Stimulated activated CD8-positive, alpha-beta memory T cell treated with anti-CD3 and anti-CD28 coated beads, Interleukin-7, amount 100 ng/mL, for 1 hour (primary cell): ENCODE measurements at regions not wholly inside any gene's neighbourhood (a gene's known extent, or its start where the extent isn't known, plus 50 kb on each side); places are given as distances from the start of the nearest gene placed in this dataset.

Experiments used
- DNase-seq, 2 donors: peaks; one replicate each; pipeline ENCODE4 v3.0.0-alpha.2; 2020; ENCODE audit warnings: low read depth in 2 of 2

DNA sequence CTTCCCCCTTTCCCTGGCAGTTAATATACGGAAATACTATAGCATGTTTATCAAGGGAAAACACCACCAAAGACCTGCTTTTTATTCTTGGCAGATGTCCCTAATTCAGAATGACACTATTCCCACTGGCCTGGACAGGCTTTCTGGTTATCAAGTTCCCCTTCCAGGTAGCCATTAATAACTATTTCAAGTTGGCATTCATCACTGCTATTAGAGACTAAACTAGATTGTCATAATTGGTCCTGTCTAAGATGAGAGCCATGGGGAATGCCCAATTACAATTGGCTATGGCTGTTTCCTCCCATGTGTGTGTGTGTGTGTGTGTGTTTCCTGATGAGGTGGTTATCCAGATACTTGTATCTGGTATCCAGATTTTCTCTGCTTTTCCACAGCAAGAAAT, 608.1 kb downstream of the SQOR start:
- no peak for DNase-seq

DNA sequence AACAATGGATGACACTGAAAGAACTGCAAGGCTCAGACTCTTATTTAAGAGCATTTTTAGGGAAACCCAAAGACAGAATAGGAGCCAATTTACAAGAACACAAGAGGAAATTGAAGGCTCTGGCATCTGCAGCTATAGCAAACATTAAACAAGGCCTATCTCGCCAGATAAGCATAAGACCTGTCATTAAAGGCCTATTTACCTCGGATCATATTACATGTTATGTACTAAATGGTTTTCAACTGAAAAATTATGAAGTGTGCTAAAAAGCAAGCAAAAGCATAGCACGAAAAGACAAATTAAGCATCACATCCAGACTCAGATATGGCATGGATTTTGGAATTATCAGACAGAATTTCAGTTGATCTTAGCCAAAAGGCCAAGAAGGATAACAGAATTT, 617.1 kb downstream of the SQOR start:
- no peak for DNase-seq

DNA sequence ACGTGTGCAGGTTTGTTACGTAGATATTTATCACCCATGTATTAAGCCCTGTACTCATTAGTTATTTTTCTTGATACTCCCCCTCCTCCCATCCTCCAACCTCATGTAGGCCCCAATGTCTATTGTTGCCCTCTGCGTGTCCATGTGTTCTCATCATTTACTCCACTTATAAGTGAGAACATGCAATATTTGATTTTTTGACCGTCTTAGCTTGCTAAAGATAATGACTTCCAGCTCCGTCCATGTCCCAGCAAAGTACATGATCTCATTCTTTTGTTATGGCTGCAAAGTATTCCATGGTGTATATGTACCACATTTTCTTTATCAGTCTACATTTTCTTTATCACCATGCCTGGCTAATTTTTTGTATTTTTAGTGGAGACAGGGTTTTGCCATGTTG, 623.2 kb downstream of the SQOR start:
- DNase-seq: no peak

- no peak for DNase-seq
These were observed 626.1 kb downstream of the SQOR start for GRCh38 chr15:46260937-46261336.

GRCh38 chr15:46265664-46266347, 631.0 kb downstream of the SQOR start:
- no peak for DNase-seq

GRCh38 chr15:46266661-46267060, 631.8 kb downstream of the SQOR start:
- DNase-seq: no peak

DNA sequence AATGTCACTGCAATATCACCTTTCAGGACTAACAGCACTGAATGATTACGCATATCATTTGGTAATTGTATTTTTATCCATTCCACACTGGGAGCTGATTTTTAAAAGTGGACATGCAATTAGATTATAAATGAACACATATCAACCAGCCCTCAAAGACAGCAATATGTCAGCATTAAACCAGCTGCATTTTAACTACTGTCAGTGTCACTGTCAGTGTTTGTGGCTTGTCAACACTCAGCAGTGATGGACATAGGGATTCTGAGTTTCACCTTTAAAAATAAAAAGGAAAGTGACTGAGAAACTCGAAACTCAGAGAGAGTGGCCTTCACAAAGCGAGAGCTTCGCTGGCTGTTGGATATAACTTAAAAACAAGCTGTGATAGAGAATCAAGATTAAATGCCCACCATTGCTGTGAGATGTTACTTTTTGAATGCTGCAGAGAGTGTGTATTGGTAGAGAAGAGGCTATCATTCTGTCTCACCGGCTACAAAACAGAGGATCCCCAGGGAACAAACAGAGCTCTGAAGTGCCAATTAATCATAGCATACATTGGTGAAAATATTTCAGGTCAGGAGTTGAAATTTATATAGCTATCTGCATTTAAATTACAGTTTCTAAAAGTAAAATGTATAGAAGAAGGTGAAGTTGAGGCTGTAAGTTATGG, 635.8 kb downstream of the SQOR start:
- DNase-seq: no peak

- no peak for DNase-seq
These were observed 640.9 kb downstream of the SQOR start for GRCh38 chr15:46275701-46276100.

DNA sequence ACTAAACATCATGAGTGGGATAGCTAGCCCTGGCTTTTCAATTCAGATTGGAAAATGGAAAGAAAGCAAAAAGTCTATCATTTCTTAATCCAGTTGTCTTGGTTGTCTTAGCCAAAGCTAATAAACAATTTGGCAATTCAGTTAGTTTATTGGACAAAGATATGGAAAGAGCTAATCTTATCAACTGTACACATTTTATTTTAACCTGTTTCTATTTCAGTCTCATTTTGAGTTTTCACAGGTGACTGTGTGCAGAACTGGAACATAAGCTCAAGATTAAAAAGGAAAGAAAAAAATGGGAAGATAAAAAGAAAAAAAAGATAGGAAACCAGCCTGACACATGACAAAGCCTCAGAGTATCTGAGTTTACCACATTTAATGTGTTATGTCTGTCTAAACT, 642.6 kb downstream of the SQOR start:
- DNase-seq: no peak

GRCh38 chr15:46278062-46278461, 643.2 kb downstream of the SQOR start:
- DNase-seq: no peak

DNA sequence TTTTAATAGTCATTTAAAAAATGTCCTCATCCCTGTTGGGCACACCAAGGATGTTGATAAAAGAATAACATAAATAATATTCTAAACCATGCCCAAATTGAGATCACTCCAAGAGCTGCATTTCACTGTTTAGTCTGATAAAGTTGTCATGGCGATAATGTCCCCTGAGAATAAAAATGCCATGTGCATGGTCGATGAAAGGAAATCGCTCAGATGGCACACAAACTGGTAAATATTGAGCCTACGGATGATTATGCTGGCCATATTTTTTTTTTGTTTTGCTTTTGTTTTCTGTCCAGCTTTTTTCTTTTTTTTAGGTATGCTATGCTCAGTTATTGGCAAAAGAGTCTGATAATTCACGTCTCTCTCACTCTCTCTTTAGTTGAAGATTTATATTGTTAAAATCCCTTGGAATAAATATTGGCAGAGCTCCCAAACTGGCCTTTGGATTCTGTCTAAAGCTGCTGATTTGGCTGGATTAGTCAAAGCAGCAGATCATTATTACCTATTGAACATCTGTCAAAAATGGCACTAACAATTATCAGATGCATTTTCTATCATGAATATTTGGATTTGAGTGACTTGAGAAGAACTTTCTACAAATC, 643.8 kb downstream of the SQOR start:
- no peak for DNase-seq

DNA sequence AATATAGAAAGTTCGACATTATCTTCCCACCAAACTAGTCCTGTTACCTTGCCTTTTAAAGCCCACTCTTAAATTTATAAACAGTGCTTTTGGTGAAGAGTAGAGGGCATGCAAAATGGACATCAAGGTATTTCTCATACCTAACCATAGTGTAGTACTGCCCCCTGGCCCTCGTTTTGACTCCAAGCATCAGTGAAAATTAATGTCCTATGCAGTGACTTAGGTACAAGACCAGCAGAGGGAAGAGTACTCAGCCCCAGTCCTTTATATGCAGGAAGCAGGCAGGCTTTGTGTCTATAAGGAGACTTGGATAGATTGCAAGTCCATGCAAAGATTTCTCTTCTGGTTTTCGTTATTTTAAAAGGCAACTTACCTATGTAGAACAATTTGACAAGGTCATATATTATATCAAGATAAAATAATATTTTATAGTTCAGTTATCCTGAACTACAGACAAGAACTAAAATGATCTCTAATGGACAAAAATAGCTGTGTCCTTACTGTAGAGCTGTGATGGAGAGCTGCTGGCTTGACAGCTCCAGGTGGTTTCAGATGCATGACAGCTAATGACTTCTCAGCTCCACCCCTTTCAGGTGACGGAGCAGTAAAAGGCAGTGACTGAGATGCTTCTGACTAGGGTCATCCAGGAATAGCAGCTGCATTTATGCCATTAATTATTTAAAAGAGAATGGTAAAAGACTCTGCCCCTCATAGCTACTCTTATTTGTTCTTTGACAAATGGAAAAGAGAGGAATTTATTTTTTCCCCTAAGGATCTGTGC, 646.1 kb downstream of the SQOR start:
- DNase-seq: no peak

DNA sequence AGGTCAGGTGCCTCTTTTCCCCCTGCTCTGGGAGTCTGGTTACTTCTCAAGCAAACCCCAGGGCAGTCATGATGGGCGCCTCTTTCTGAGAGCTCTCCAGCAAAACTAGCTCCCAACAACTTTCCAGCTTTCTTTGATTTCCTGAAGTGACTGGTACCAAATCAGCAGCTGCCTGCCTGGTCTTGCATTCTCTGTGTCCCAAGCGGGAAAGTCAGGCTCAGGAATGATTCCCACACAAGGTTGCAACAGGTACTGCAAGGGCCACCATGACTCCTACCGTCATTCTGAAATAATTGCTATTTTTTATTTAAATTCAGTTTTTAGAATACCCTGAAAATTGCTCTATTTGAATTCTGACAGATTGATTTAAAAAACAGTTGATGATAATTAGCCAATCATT, 658.7 kb downstream of the SQOR start:
- DNase-seq: no peak

- no peak for DNase-seq
These were observed 661.2 kb downstream of the SQOR start for GRCh38 chr15:46296002-46296401.

DNA sequence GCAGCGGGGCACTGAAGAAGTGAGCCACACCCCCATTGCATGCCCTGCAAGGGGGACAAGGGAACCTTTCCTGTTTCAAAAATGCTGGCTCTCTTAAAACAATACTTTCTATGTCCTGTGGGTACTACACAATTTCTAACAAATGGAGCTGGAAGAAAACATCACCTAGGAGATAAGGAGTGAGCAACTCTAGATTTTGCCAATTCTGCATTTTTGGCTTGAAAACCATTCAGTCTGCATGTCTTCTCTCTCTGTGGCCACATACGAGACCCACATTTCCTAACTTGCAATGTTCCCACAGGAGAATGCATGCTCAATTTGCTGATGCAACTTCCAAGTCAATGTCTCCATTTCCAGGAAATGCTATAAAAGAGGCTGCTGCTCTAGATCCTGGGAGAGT, 662.0 kb downstream of the SQOR start:
- DNase-seq: no peak

DNA sequence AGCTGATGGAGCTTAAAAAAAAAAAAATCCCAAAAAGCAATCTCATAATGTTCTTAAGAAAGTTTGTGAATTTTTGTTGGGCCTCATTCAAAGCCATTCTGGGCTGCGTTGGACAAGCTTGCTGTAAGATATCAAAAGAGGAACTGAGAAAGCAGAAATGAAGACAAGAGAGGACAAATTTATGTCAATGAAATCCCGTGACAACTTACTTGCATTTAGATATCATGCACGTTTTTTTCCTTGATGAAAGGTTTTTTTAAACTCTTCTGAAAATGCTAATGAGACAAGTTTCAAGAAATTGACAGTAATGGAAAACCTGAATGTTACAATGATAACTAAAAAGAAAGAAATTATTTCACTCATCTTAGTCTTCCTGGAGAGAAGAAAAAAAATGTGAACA, 662.9 kb downstream of the SQOR start:
- no peak for DNase-seq

- no peak for DNase-seq
These were observed 665.9 kb downstream of the SQOR start for GRCh38 chr15:46300716-46301115.

GRCh38 chr15:46301291-46301690, 666.5 kb downstream of the SQOR start:
- no peak for DNase-seq

- no peak for DNase-seq
These were observed 667.0 kb downstream of the SQOR start for GRCh38 chr15:46301826-46302225.

DNA sequence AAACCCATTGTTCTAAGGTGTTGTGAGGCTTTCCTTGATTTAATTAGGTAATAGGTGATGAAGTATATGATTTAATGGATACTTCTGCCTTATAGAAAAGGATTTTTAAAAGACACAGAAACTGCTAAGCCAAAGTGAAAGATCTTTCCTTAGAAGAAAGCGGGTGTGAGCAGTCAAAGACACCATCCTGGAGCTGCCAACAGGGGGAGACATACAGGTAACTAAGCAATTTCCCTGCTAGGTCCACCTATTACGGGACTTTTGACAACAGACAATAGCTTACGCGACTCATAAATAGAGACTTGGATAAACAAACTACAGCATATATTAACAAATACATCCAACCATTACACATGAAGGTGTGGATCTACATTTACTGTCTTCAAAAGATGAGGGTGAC, 669.5 kb downstream of the SQOR start:
- no peak for DNase-seq

DNA sequence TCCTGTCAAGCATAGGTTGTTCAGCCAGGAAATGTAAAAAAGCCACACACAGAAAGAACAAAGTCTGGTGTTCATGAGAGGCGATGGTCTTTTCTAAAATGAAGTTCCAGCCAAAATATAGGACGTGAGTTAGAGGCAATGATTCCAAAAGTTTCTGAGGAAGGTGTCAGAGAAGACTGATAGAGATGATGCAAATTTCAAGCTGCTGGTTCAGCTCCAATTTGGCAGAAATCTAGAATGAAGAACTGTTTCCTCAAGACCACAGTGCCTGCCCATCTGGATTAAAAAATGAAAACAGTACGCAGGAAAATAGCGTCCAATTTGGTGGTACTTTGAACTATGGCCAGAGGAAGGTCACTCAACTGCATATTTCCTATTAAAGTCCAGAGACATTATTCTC, 672.9 kb downstream of the SQOR start:
- DNase-seq: no peak

DNA sequence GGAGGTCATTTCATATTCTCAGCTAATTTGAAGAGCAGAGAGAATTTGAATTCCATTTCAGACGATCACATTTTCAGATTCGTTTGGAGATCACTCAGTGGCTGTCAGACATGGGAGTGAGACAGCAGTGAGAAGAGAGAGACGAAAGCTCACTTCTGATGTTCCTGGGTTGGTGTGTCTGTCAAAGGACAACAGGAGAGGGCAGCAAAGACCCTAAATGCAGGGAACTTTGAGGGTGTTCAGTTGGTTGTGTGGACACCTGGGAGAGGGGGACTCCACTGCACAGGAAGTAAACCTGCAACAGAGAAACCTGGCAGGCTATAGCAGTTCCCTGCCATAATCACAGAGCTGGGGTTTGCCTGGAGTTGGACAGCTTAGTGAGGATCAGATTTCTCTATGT, 675.1 kb downstream of the SQOR start:
- DNase-seq: no peak
